CD4-positive, alpha-beta memory T cell (primary cell): ENCODE measurements at regions not wholly inside any gene's neighbourhood (a gene's known extent, or its start where the extent isn't known, plus 50 kb on each side); places are given as distances from the start of the nearest gene placed in this dataset.
"Not testable (repeated sequence)": the region's sequence is repeated elsewhere in the genome, so short reads cannot be mapped to it uniquely, and the experiment has no call there.

Experiments
- CTCF ChIA-PET: fragments of 350-600 bp; sonication (Branson Sonifier 250); formaldehyde crosslinking; loops from one replicate; lab custom pipeline; 2021; ENCODE audit warnings: inconsistent platforms; ENCODE audit not compliant: partially characterized antibody; lab: Charles Lee
- POLR2A ChIA-PET: fragments of 350-600 bp; sonication (Branson Sonifier 250); formaldehyde crosslinking; loops from one replicate; lab custom pipeline; 2021; ENCODE audit not compliant: partially characterized antibody; lab: Charles Lee
- DNase-seq, 5 donors: peaks; one replicate each; pipeline versions ENCODE4 v3.0.0 to v3.0.0-alpha.2; 2020 to 2022; ENCODE audit warnings: mixed read lengths in 1 of 5
- H3K27ac ChIP-seq: one replicate; pipeline ENCODE4 v1.7.0; 2013; ENCODE audit warnings: low read depth, low read length
- H3K27me3 ChIP-seq: 2 replicates; pipeline ENCODE4 v1.7.0; 2013; ENCODE audit warnings: mild to moderate bottlenecking, low read length, moderate library complexity; ENCODE audit not compliant: insufficient read depth
- H3K36me3 ChIP-seq: 2 replicates; pipeline ENCODE4 v1.7.0; 2013; ENCODE audit warnings: mild to moderate bottlenecking, low read length, moderate library complexity; ENCODE audit not compliant: insufficient read depth
- H3K4me1 ChIP-seq: 2 replicates; pipeline ENCODE4 v1.7.0; 2013; ENCODE audit warnings: mild to moderate bottlenecking, low read length, moderate library complexity; ENCODE audit not compliant: insufficient read depth
- H3K4me3 ChIP-seq, 2 donors: one replicate each; pipeline ENCODE4 v1.7.0; 2013; ENCODE audit warnings: low read length in 2 of 2, mild to moderate bottlenecking in 1 of 2
- H3K9me3 ChIP-seq, 2 donors: one replicate each; pipeline ENCODE4 v1.7.0; 2013; ENCODE audit warnings: low read length in 2 of 2, control low read depth in 1 of 2; ENCODE audit not compliant: control insufficient read depth in 1 of 2
- H3K27ac Mint-ChIP-seq, 7 donors: one replicate each; pipeline ENCODE4 v1.8.0; 2020 to 2021; ENCODE audit warnings: mixed read lengths in 7 of 7, mild to moderate bottlenecking in 6 of 7, inconsistent platforms in 3 of 7, moderate library complexity in 3 of 7
- H3K27me3 Mint-ChIP-seq, 2 donors: one replicate each; pipeline ENCODE4 v1.8.0; 2020 to 2021; ENCODE audit warnings: mixed read lengths in 2 of 2
- H3K36me3 Mint-ChIP-seq, 2 donors: one replicate each; pipeline ENCODE4 v1.8.0; 2020 to 2021; ENCODE audit warnings: mixed read lengths in 2 of 2, inconsistent platforms in 1 of 2, mild to moderate bottlenecking in 1 of 2
- H3K4me1 Mint-ChIP-seq, 4 donors: one replicate each; pipeline ENCODE4 v1.8.0; 2020 to 2021; ENCODE audit warnings: mixed read lengths in 4 of 4, mild to moderate bottlenecking in 1 of 4
- H3K4me3 Mint-ChIP-seq, 8 donors: one replicate each; pipeline ENCODE4 v1.8.0; 2020 to 2021; ENCODE audit warnings: mixed read lengths in 8 of 8, mild to moderate bottlenecking in 7 of 8, moderate library complexity in 6 of 8, inconsistent platforms in 3 of 8
- H3K9me3 Mint-ChIP-seq, 8 donors: one replicate each; pipeline ENCODE4 v1.8.0; 2020 to 2021; ENCODE audit warnings: mixed read lengths in 8 of 8, mild to moderate bottlenecking in 5 of 8, inconsistent platforms in 3 of 8, moderate library complexity in 1 of 8
- intact Hi-C: fragments of 100-400 bp; cut with micrococcal nuclease; formaldehyde crosslinking; loops from one replicate; pipeline ENCODE4 v1.15.1; 2023

DNA sequence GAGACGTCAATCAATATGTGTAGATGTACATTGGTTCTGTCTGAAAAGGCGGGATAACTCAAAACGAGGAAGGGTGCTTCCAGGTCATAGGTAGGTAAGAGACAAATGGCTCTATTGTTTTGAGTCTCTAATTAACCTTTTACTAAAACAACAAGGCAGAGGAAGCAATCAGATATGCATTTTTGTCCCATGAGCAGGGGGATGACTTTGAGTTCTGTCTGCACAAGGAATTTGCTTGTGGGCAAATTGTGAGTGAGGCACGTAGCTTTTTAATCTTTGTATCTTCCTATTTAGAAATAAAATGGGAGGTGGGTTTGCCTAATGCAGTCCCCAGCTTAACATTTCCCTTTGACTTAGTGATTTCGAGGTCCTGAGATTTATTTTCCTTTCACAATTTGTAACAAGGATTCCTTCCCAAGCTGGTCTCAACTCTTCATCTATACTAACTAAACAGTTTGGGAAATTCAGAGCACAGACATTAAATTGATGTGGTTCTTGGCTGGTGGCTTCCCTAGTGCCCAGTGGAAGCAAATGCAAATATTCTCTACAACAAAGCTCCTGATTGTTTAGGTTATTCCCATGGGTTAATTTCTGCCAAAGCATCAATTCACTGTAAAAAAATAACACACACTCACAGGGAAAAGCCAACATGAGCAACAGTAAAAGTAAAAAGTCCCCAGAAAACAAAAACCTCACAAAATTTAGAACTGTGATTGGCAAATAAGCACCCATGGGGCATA lies 738.8 kb upstream of the SGO1 start:
- H3K27ac Mint-ChIP-seq, result no peak overlapping the region
- intact Hi-C loops, result no loop called here
- no peaks in the 10 kb centered on the region for H3K4me1 Mint-ChIP-seq
- H3K9me3 Mint-ChIP-seq, result peaks cover 9 to 63% (median 42%) of the 10 kb centered on the region in 8 donors
- Histone ChIP-seq H3K27ac (no peak overlapping the region), H3K27me3 (no peaks in the 10 kb centered on the region), H3K4me3 (no peak overlapping the region), H3K4me1 (no peaks in the 10 kb centered on the region), H3K36me3 (no peaks in the 10 kb centered on the region), H3K9me3 (peaks cover 0 to 3% of the 10 kb centered on the region in 2 donors)
- H3K27me3 Mint-ChIP-seq, result no peaks in the 10 kb centered on the region
- no peak for DNase-seq
- ChIA-PET POLR2A (no interaction called here), CTCF (no interaction called here)
- H3K36me3 Mint-ChIP-seq, result no peaks in the 10 kb centered on the region
- H3K4me3 Mint-ChIP-seq, result no peak overlapping the region

DNA sequence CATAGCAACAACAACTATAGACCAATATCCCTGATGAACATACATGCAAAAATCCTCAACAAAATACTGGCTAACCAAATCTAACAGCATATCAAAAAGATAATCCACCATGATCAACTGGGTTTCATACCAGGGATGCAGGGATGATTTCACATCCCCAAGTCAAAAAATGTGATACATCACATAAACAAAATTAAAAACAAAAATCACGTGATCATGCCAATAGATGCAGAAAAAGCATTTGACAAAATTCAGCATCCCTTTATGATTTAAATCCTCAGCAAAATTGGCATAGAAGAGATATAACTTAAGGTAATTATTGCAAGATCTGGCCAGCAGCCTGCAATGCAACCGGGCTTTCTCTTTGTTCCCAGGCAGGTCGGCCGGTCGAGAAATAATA lies 735.1 kb upstream of the SGO1 start:
- H3K36me3 Mint-ChIP-seq, POLR2A ChIA-PET, H3K9me3 ChIP-seq, H3K4me1 ChIP-seq, H3K36me3 ChIP-seq, H3K27me3 ChIP-seq, H3K4me3 ChIP-seq, H3K4me3 Mint-ChIP-seq, intact Hi-C loops, CTCF ChIA-PET, H3K27ac Mint-ChIP-seq, H3K27me3 Mint-ChIP-seq, H3K4me1 Mint-ChIP-seq, H3K27ac ChIP-seq, DNase-seq: not testable (repeated sequence)
- H3K9me3 Mint-ChIP-seq, result peaks cover 9 to 86% (median 60%) of the 10 kb centered on the region in 8 donors

DNA sequence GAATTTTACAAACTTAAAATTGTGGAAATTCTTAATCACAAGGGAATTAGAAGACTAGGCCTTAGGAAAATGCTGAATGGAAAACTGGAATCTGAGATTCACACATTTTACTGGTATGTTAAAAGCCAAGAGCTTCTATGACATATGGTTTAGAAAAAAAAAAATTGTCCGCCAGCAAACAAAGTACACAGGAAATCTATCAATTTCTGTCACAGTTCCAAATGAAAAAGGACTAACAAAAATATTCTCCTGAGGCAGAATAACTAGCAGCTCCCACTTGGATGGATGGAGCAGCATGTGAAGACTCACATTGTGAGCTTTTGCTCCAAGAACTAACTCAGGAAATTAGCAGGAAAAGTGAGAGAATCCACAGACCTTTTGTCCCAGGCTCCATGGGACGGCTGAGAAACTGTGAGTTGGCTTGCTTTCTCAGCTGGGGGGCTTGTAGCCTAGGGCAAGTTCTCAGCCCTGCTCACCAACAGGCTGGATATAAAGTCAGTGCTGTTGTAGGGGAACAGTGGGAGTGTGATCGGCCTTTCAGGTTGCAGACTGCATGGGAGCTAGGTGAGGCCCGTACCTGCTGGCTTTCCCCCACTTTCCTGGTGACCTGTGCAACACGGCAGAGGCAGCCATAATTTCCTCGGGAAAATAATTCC lies 731.1 kb upstream of the SGO1 start:
- Histone ChIP-seq H3K4me1 (no peaks in the 10 kb centered on the region), H3K9me3 (no peaks in the 10 kb centered on the region), H3K36me3 (no peaks in the 10 kb centered on the region), H3K27ac (no peak overlapping the region), H3K4me3 (no peak overlapping the region), H3K27me3 (no peaks in the 10 kb centered on the region)
- H3K27me3 Mint-ChIP-seq, result no peaks in the 10 kb centered on the region
- intact Hi-C loops, result no loop called here
- POLR2A ChIA-PET, result no interaction called here
- no peak for DNase-seq
- H3K4me3 Mint-ChIP-seq, result no peak overlapping the region
- CTCF ChIA-PET, result no interaction called here
- peaks cover 0 to 2% of the 10 kb centered on the region in 2 donors for H3K36me3 Mint-ChIP-seq
- no peaks in the 10 kb centered on the region for H3K4me1 Mint-ChIP-seq
- no peak overlapping the region for H3K27ac Mint-ChIP-seq
- peaks cover 2 to 73% (median 50%) of the 10 kb centered on the region in 8 donors for H3K9me3 Mint-ChIP-seq

DNA sequence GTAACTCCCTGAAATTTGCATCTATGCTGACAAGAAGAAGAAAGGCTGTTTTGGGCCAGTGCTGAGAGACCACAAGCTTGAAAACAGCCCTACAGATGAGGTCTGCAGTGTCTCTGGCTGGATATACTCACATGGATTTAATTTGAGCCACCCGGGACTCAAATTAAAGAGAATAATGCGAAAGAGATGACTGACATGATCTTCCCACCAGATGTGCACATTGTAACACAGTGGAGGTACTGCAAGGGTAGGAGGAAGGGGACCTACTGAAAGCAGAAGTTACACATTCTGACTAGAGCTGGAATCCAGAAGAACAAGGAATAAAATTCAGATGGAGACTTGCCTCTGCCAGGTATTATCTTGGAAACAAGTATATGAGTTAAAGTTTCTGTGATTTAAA lies 728.3 kb upstream of the SGO1 start:
- no peak for DNase-seq
- Histone ChIP-seq H3K9me3 (no peaks in the 10 kb centered on the region), H3K27ac (no peak overlapping the region), H3K36me3 (no peaks in the 10 kb centered on the region), H3K4me1 (no peaks in the 10 kb centered on the region), H3K4me3 (no peak overlapping the region), H3K27me3 (no peaks in the 10 kb centered on the region)
- H3K27ac Mint-ChIP-seq, result no peak overlapping the region
- no peaks in the 10 kb centered on the region for H3K4me1 Mint-ChIP-seq
- intact Hi-C loops, result no loop called here
- H3K36me3 Mint-ChIP-seq, result peaks cover 0 to 1% of the 10 kb centered on the region in 2 donors
- H3K9me3 Mint-ChIP-seq, result peaks cover 2 to 52% (median 31%) of the 10 kb centered on the region in 8 donors
- CTCF ChIA-PET, result no interaction called here
- no peak overlapping the region for H3K4me3 Mint-ChIP-seq
- H3K27me3 Mint-ChIP-seq, result no peaks in the 10 kb centered on the region
- POLR2A ChIA-PET, result no interaction called here

DNA sequence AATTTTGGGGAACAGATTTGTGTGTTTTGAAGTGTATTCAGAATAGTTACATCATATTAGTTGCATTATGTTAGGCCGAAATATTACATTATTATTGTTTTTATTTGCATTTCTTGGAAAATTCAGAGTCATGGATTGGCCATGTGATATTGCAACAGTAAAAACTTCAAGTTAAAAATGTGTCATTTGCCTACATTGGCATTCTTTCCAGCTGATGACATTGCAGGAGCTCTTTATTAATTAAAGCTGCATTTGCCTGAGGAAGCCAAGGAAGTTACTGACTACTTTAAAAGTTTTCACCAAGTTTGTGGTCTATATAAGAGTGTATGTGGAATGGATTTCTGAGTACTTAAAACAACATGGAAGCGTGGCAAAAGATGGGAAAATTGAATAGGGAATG lies 726.4 kb upstream of the SGO1 start:
- ChIA-PET POLR2A (no interaction called here), CTCF (no interaction called here)
- Mint-ChIP-seq H3K27ac (no peak overlapping the region), H3K36me3 (no peaks in the 10 kb centered on the region), H3K4me3 (no peak overlapping the region), H3K4me1 (no peaks in the 10 kb centered on the region), H3K27me3 (no peaks in the 10 kb centered on the region), H3K9me3 (peaks cover 2 to 37% (median 21%) of the 10 kb centered on the region in 8 donors)
- H3K36me3 ChIP-seq, result no peaks in the 10 kb centered on the region
- no peak for DNase-seq
- intact Hi-C loops, result no loop called here
- H3K9me3 ChIP-seq, result no peaks in the 10 kb centered on the region
- no peak overlapping the region for H3K4me3 ChIP-seq
- no peaks in the 10 kb centered on the region for H3K4me1 ChIP-seq
- H3K27ac ChIP-seq, result no peak overlapping the region
- no peaks in the 10 kb centered on the region for H3K27me3 ChIP-seq

DNA sequence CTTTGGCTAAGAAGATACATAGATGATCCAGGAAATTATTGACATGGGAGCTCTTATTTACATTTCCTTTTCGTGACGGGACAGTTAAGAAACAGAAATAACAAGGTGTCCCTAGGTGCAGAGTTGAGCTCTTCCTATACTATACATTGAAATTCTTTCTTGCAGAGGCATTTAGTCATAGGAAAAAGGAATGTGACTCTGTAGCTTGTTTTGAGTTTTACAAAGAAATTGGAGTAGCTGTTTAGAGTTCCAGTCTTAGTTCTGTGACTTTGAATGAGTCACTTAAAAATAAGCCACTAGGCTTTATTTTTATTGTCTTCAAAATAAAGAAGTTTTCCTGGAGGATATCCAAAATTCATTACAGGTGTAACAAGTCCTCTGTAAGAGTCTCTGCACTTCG lies 723.5 kb upstream of the SGO1 start:
- Mint-ChIP-seq H3K36me3 (no peaks in the 10 kb centered on the region), H3K27ac (no peak overlapping the region), H3K27me3 (no peaks in the 10 kb centered on the region), H3K9me3 (peaks cover under 1 to 24% (median 9%) of the 10 kb centered on the region in 8 donors), H3K4me1 (no peaks in the 10 kb centered on the region), H3K4me3 (no peak overlapping the region)
- ChIA-PET POLR2A (no interaction called here), CTCF (no interaction called here)
- DNase-seq, result no peak
- Histone ChIP-seq H3K4me1 (no peaks in the 10 kb centered on the region), H3K36me3 (no peaks in the 10 kb centered on the region), H3K27ac (no peak overlapping the region), H3K27me3 (no peaks in the 10 kb centered on the region), H3K4me3 (no peak overlapping the region), H3K9me3 (no peaks in the 10 kb centered on the region)
- intact Hi-C loops, result no loop called here

DNA sequence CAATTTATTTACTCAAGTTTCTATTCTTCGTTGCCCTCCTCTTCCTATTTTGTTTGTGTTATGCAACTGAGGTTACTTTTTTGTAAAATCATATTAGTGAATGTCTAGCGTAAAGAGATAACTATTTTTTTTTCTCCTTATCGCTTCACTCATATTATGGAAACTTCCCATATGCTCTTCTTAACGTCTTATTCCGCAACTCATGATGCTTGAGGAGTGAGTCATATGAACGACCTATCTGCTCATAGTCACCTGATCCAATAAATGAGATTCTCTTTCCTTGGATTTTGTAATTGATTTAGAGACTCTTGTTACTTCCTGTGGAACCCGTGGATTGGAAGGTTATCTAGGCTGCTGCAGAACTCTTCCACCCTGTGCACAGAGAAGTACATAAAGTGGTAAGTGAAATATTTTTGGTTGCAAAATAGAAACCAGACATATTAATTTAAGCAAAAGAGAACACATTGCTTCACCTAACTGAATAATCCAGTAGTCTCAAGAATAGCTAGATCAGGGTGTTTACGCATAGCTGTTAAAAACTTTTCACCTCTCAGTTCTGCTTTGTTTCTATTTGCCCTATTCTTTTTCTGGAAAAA lies 719.3 kb upstream of the SGO1 start:
- Mint-ChIP-seq H3K4me3 (no peak overlapping the region), H3K27me3 (no peaks in the 10 kb centered on the region), H3K4me1 (no peaks in the 10 kb centered on the region), H3K9me3 (peaks cover 2 to 29% (median 12%) of the 10 kb centered on the region in 8 donors), H3K27ac (no peak overlapping the region), H3K36me3 (no peaks in the 10 kb centered on the region)
- POLR2A ChIA-PET, result no interaction called here
- intact Hi-C loops, result no loop called here
- DNase-seq, result no peak
- Histone ChIP-seq H3K9me3 (no peaks in the 10 kb centered on the region), H3K36me3 (no peaks in the 10 kb centered on the region), H3K27me3 (no peaks in the 10 kb centered on the region), H3K4me1 (no peaks in the 10 kb centered on the region), H3K4me3 (no peak overlapping the region), H3K27ac (no peak overlapping the region)
- CTCF ChIA-PET, result no interaction called here
